Activated B cell treated with CpG ODN at 0.5 μM for 24 hours (primary cell): ENCODE measurements at regions not wholly inside any gene's neighbourhood (a gene's known extent, or its start where the extent isn't known, plus 50 kb on each side); places are given as distances from the start of the nearest gene placed in this dataset.

Experiments used
- ATAC-seq: fragments of 200-7000 bp; cut with Tn5 transposase; one replicate; pipeline ENCODE4 v1.10.0; 2021; ENCODE audit warnings: low read depth, mild to moderate bottlenecking, moderate library complexity
- CTCF ChIA-PET: fragments of 350-600 bp; sonication (Branson Sonifier 250); formaldehyde crosslinking; loops from one replicate; lab custom pipeline; 2021; ENCODE audit warnings: antibody characterized with exemption; lab: Charles Lee
- POLR2A ChIA-PET: fragments of 350-600 bp; sonication (Branson Sonifier 250); formaldehyde crosslinking; loops from one replicate; lab custom pipeline; 2021; ENCODE audit warnings: antibody characterized with exemption; lab: Charles Lee
- DNase-seq: peaks from one replicate; pipeline ENCODE4 v3.0.0; 2022
- H3K27ac Mint-ChIP-seq: one replicate; pipeline ENCODE4 v1.8.0; 2020; ENCODE audit warnings: mixed read lengths
- H3K27me3 Mint-ChIP-seq: one replicate; pipeline ENCODE4 v1.8.0; 2021; ENCODE audit warnings: mixed read lengths
- H3K36me3 Mint-ChIP-seq: one replicate; pipeline ENCODE4 v1.8.0; 2021; ENCODE audit warnings: low read depth, mixed read lengths
- H3K4me1 Mint-ChIP-seq: one replicate; pipeline ENCODE4 v1.8.0; 2021; ENCODE audit warnings: mixed read lengths
- H3K4me3 Mint-ChIP-seq: one replicate; pipeline ENCODE4 v1.8.0; 2020; ENCODE audit warnings: mild to moderate bottlenecking, mixed read lengths
- H3K9me3 Mint-ChIP-seq: one replicate; pipeline ENCODE4 v1.8.0; 2020; ENCODE audit warnings: mixed read lengths
- intact Hi-C: fragments of 100-400 bp; cut with micrococcal nuclease; formaldehyde crosslinking; loops from one replicate; pipeline ENCODE4 v1.15.1; 2024
- TF ChIP-seq, protein P1 (sequence below): fragments of 200-600 bp; IDR thresholded peaks from one replicate; pipeline ENCODE4 v1.8.0; 2022; ENCODE audit warnings: antibody characterized with exemption, mild to moderate bottlenecking

DNA sequence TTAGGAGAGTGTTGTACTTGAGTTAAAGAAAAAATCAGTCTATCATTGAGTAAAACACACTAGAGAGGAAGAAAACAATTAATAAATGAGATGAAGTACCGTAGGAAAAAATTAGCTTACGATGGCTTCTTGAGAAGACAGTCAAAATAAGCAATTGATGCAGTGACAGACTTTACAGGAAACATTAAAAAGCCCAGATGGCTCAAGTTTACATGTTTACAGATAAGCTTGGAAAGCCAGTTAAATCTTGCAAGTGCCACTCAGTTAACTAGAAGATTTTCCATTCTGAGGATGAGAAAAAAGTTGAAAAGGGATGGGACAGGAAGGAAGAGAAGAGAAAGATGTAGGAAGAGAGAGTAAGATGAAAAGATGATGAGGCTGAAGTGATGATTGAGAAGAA lies 288.8 kb upstream of the FERMT1 start:
- H3K27ac Mint-ChIP-seq: no peak overlapping the region
- POLR2A ChIA-PET: no interaction called here
- ATAC-seq: no peak
- H3K4me3 Mint-ChIP-seq: no peak overlapping the region
- H3K9me3 Mint-ChIP-seq: peaks cover 2% of the 10 kb centered on the region
- no peak for DNase-seq
- intact Hi-C loops: no loop called here
- TF ChIP-seq, protein P1, sequence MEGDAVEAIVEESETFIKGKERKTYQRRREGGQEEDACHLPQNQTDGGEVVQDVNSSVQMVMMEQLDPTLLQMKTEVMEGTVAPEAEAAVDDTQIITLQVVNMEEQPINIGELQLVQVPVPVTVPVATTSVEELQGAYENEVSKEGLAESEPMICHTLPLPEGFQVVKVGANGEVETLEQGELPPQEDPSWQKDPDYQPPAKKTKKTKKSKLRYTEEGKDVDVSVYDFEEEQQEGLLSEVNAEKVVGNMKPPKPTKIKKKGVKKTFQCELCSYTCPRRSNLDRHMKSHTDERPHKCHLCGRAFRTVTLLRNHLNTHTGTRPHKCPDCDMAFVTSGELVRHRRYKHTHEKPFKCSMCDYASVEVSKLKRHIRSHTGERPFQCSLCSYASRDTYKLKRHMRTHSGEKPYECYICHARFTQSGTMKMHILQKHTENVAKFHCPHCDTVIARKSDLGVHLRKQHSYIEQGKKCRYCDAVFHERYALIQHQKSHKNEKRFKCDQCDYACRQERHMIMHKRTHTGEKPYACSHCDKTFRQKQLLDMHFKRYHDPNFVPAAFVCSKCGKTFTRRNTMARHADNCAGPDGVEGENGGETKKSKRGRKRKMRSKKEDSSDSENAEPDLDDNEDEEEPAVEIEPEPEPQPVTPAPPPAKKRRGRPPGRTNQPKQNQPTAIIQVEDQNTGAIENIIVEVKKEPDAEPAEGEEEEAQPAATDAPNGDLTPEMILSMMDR: no peak
- CTCF ChIA-PET: no interaction called here
- no peaks in the 10 kb centered on the region for H3K36me3 Mint-ChIP-seq
- no peaks in the 10 kb centered on the region for H3K27me3 Mint-ChIP-seq
- H3K4me1 Mint-ChIP-seq: no peaks in the 10 kb centered on the region

DNA sequence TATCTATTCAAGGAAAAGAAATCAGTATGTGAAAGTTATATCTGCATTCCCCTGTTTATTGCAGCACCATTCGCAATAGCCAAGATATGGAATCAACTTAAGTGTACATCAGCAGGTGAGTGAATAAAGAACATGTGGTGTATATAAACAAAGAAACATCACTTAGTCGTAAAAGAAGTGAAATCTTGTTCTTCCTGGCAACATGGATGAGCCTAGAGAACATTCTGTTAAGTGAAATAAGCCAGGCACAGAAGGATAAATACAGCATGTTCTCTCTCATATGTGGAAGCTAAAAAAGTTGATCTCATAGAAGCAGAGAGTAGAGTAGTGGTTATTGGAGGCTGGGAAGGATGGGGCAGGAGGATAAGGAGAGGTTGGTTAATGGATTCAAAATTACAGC lies 287.9 kb upstream of the FERMT1 start:
- CTCF ChIA-PET: no interaction called here
- DNase-seq: no peak
- no peak overlapping the region for H3K4me3 Mint-ChIP-seq

DNA sequence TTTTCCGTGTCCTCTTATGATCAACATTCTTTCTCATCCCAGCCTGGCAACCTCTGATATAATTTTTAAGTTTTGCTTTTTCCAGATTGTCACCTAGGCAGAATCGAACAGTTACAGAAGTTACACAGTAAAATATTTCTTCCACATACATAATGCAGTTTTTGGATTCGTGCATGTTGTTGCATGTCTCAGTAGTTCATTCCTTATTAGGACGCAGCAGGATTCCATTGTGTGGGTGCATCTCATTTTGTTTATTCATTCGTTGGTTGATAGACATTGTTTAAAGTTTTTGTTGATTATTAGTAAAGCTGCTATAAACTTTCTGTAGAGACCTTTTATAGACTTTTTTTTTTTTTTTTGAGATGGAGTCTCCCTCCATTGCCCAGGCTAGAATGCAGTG lies 284.3 kb upstream of the FERMT1 start:
- ChIA-PET POLR2A (no interaction called here), CTCF (no interaction called here)
- Mint-ChIP-seq H3K27ac (no peak overlapping the region), H3K4me1 (no peaks in the 10 kb centered on the region), H3K27me3 (no peaks in the 10 kb centered on the region), H3K36me3 (no peaks in the 10 kb centered on the region), H3K4me3 (no peak overlapping the region), H3K9me3 (peaks cover 6% of the 10 kb centered on the region)
- no peak for ATAC-seq
- TF ChIP-seq, protein P1: no peak
- intact Hi-C loops: no loop called here
- DNase-seq: no peak

More for the DNA sequence above, 287.9 kb upstream of the FERMT1 start:
- POLR2A ChIA-PET: no interaction called here
- Mint-ChIP-seq H3K27ac (no peak overlapping the region), H3K9me3 (peaks cover 2% of the 10 kb centered on the region), H3K27me3 (no peaks in the 10 kb centered on the region), H3K4me1 (no peaks in the 10 kb centered on the region), H3K36me3 (no peaks in the 10 kb centered on the region)
- ATAC-seq: no peak
- TF ChIP-seq, protein P1: no peak
- intact Hi-C loops: no loop called here

DNA sequence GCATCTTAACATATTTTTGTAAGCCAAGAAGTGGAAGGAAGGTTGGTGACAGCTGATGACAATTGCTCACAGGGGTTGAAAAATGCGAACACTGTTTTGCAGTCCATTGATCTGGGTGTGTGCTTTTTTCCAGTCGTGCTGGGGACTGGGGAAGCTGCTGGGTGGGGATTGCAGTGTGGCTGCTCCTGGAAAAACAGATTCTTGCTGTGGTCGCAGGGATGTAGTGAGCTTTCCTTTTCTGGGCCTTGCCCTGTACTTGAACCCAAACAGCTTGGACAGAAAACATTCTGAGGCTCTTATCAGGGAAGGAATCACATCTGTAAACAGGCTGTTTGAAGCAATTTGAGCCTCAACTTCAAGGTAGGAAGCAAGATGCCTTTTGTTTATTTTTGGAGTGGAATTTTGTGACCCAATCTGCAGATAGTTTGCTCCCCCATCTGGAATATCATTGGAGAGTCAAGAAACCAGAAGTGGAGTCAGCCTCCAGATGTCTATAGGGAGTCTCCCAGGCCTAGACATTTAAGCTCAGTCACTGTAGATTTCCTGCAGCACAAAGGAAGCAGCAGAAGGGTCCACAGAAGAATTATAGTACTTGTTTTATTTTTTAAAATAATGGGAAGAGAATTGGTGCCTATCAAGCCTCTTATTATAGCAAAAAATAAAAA lies 279.2 kb upstream of the FERMT1 start:
- H3K27me3 Mint-ChIP-seq: no peaks in the 10 kb centered on the region
- POLR2A ChIA-PET: no interaction called here
- H3K36me3 Mint-ChIP-seq: no peaks in the 10 kb centered on the region
- ATAC-seq (no peak), DNase-seq (no peak)
- CTCF ChIA-PET: no interaction called here
- TF ChIP-seq, protein P1: no peak
- H3K27ac Mint-ChIP-seq: no peak overlapping the region
- no peak overlapping the region for H3K4me3 Mint-ChIP-seq
- no peaks in the 10 kb centered on the region for H3K4me1 Mint-ChIP-seq
- intact Hi-C loops: no loop called here
- peaks cover 3% of the 10 kb centered on the region for H3K9me3 Mint-ChIP-seq

DNA sequence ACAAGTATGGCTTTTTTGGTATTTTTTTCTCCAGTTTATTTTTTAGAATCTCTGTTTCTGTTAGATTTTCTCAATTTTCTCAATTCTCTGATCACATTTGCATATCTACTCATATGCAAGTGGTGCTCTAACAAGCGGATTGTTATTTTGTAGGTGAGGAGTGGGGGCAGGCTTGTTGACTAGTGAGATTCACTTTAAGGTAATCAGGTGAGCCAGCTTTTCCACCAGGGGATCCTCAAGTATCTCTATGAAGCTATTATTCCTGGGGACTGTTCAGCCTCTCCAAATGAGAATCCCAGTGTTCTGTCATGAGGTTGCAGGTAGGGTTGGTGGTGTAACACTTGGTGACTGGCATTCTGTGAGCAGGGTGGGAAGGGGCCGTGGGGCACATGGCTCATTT lies 274.3 kb upstream of the FERMT1 start:
- intact Hi-C loops: no loop called here
- DNase-seq: no peak
- H3K27ac Mint-ChIP-seq: no peak overlapping the region
- ATAC-seq: no peak
- H3K27me3 Mint-ChIP-seq: no peaks in the 10 kb centered on the region
- ChIA-PET CTCF (no interaction called here), POLR2A (no interaction called here)
- no peaks in the 10 kb centered on the region for H3K4me1 Mint-ChIP-seq
- no peak overlapping the region for H3K4me3 Mint-ChIP-seq
- TF ChIP-seq, protein P1: no peak
- no peaks in the 10 kb centered on the region for H3K9me3 Mint-ChIP-seq
- H3K36me3 Mint-ChIP-seq: no peaks in the 10 kb centered on the region
